ENCODE measurements at regions not wholly inside any gene's neighbourhood (a gene's known extent, or its start where the extent isn't known, plus 50 kb on each side); places are given as distances from the start of the nearest gene placed in this dataset.

DNA sequence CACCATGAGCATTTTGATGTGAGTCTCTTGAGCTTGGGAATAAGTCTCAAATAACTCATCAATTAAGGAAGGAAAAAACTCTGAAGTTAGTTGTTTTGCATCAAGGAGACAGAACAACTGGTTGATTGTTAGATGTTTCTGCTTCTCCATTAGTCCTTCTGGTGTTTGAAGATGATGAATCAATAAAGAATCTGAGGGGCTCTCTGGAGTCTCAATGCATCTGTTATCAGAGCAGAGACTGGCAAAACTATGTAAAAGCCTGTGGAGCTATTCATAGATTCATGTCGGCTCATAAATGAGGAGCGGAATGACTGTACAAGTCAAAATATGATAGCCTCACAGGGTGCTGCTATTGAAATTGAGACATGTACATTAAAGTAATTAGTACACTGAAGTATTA is 73.3 kb upstream of the ZC3H11B start:
- Histone ChIP-seq H4K20me1 (ENCODE audit: insufficient read depth) (no peaks in the 10 kb centered on the region), H3F3A (ENCODE audit: insufficient read depth) (no peaks in the 10 kb centered on the region), H3K36me3 (ENCODE audit: low read depth) (no peaks in the 10 kb centered on the region), H3K79me2 (ENCODE audit: insufficient read depth) (no peaks in the 10 kb centered on the region), H3K9ac (no peak overlapping the region), H3K27ac (no peak overlapping the region), H3K4me2 (ENCODE audit: unreplicated experiment) (no peak overlapping the region), H3K27me3 (replicated peaks; ENCODE audit: insufficient read depth) (peaks cover 13% of the 10 kb centered on the region; the same call in 1 of the 2 replicates), H3K9me3 (ENCODE audit: low read depth) (no peaks in the 10 kb centered on the region), H2AFZ (no peak overlapping the region), H3K4me3 (no peak overlapping the region), H3K4me1 (ENCODE audit: insufficient read depth) (no peaks in the 10 kb centered on the region), H3K9me2 (ENCODE audit: insufficient read depth) (no peaks in the 10 kb centered on the region)
- in situ Hi-C loops (cut with MboI), result no loop called here
- DNase-seq, result no peak
- WGBS, 2 experiments (ENCODE audit: low coverage in 1 of 2, low lambda C conversion rate in 2 of 2, missing lambda C conversion rate in 2 of 2), result 86 to 90% methylated on average over 2 of the region's 2 CpGs
- TF ChIP-seq EZH2 (IDR thresholded peaks at IDR 0.05; ENCODE audit: insufficient read depth, poor library complexity, severe bottlenecking) (no peak), EZH2phosphoT487 (IDR thresholded peaks at IDR 0.05; ENCODE audit: insufficient read depth, low read depth) (no peak)

DNA sequence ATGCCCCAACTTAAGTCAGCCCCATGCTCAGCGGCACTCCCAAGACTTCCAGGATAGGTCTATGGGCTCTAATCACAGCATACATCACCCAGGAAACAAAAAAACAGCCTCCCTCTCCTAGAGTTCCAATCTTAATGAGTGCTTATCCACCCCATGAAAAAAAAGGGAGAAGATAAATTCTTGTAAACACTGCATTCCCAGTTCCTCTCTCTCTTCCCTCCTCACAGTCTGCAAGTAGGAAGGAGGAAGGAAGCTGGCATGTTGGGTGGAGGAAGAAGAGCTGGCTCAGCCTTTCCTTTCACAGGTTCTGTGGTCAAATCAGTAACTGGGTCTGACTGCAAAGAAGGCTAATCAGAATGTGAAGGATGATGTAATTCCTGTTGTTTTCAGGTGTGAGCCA is 69.9 kb upstream of the ZC3H11B start:
- no peak for DNase-seq
- Histone ChIP-seq H3K4me2 (ENCODE audit: unreplicated experiment) (no peak overlapping the region), H4K20me1 (ENCODE audit: insufficient read depth) (no peaks in the 10 kb centered on the region), H3K9ac (no peak overlapping the region), H3K79me2 (ENCODE audit: insufficient read depth) (no peaks in the 10 kb centered on the region), H3K9me3 (ENCODE audit: low read depth) (no peaks in the 10 kb centered on the region), H3K9me2 (ENCODE audit: insufficient read depth) (no peaks in the 10 kb centered on the region), H3F3A (ENCODE audit: insufficient read depth) (no peaks in the 10 kb centered on the region), H3K27me3 (replicated peaks; ENCODE audit: insufficient read depth) (peaks cover 5% of the 10 kb centered on the region; the same call in 1 of the 2 replicates), H3K27ac (no peak overlapping the region), H3K36me3 (ENCODE audit: low read depth) (no peaks in the 10 kb centered on the region), H3K4me3 (no peak overlapping the region), H3K4me1 (ENCODE audit: insufficient read depth) (no peaks in the 10 kb centered on the region), H2AFZ (no peak overlapping the region)
- WGBS, 2 experiments (ENCODE audit: low coverage in 1 of 2, low lambda C conversion rate in 2 of 2, missing lambda C conversion rate in 2 of 2), result 72 to 73% methylated on average over 1 of the region's 1 CpG
- no peak for TF ChIP-seq EZH2phosphoT487 (IDR thresholded peaks at IDR 0.05; ENCODE audit: insufficient read depth, low read depth)
- TF ChIP-seq EZH2 (IDR thresholded peaks at IDR 0.05; ENCODE audit: insufficient read depth, poor library complexity, severe bottlenecking), result no peak
- in situ Hi-C loops (cut with MboI), result no loop called here

DNA sequence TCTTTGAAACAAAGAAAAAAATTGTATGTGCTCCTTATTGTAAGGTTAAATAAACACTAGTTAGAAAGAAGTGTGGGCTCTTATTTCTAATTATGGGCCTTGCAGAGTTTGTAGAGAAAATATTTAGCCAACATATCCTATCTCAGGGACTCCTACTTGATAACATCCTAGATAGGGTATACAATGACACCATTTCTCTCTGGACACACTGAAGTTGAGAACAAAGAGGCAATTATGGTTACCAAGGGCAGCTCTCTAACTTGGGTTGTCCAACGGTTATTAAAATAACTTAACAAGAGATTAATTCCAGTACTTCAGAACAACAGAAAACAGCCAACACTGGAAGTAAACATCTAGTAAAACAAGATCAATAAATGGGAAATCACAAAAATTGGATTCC is 69.0 kb upstream of the ZC3H11B start:
- Histone ChIP-seq H3K9me2 (ENCODE audit: insufficient read depth) (no peaks in the 10 kb centered on the region), H3K9ac (no peak overlapping the region), H3K27ac (no peak overlapping the region), H4K20me1 (ENCODE audit: insufficient read depth) (no peaks in the 10 kb centered on the region), H3K79me2 (ENCODE audit: insufficient read depth) (no peaks in the 10 kb centered on the region), H3K27me3 (replicated peaks; ENCODE audit: insufficient read depth) (peaks cover 4% of the 10 kb centered on the region; the same call in 1 of the 2 replicates), H2AFZ (no peak overlapping the region), H3K36me3 (ENCODE audit: low read depth) (no peaks in the 10 kb centered on the region), H3K4me3 (no peak overlapping the region), H3K4me2 (ENCODE audit: unreplicated experiment) (no peak overlapping the region), H3K4me1 (ENCODE audit: insufficient read depth) (no peaks in the 10 kb centered on the region), H3F3A (ENCODE audit: insufficient read depth) (no peaks in the 10 kb centered on the region), H3K9me3 (ENCODE audit: low read depth) (no peaks in the 10 kb centered on the region)
- 62 to 64% methylated on average over 1 of the region's 1 CpG for WGBS, 2 experiments (ENCODE audit: low coverage in 1 of 2, low lambda C conversion rate in 2 of 2, missing lambda C conversion rate in 2 of 2)
- in situ Hi-C loops (cut with MboI), result no loop called here
- no peak for DNase-seq
- no peak for TF ChIP-seq EZH2phosphoT487 (IDR thresholded peaks at IDR 0.05; ENCODE audit: insufficient read depth, low read depth)

- peak; percentile 44 for DNase-seq
- Histone ChIP-seq H3K9me2 (ENCODE audit: insufficient read depth) (no peaks in the 10 kb centered on the region; the same call in 1 of the 2 replicates), H4K20me1 (ENCODE audit: insufficient read depth) (no peaks in the 10 kb centered on the region), H3K79me2 (ENCODE audit: insufficient read depth) (no peaks in the 10 kb centered on the region), H3K27me3 (replicated peaks; ENCODE audit: insufficient read depth) (0 out of 2 replicates have a peak, but pooled peaks cover 4% of the 10 kb centered on the region), H3K36me3 (ENCODE audit: low read depth) (no peaks in the 10 kb centered on the region), H3K4me3 (no peak overlapping the region), H3K9ac (no peak overlapping the region), H2AFZ (no peak overlapping the region), H3K9me3 (ENCODE audit: low read depth) (no peaks in the 10 kb centered on the region), H3K27ac (no peak overlapping the region), H3F3A (ENCODE audit: insufficient read depth) (no peaks in the 10 kb centered on the region), H3K4me1 (ENCODE audit: insufficient read depth) (0 out of 2 replicates have a peak, but pooled peaks cover 2% of the 10 kb centered on the region), H3K4me2 (ENCODE audit: unreplicated experiment) (no peak overlapping the region)
- 23 to 24% methylated on average over 8 of the region's 8 CpGs for WGBS, 2 experiments (ENCODE audit: low coverage in 1 of 2, low lambda C conversion rate in 2 of 2, missing lambda C conversion rate in 2 of 2)
- in situ Hi-C loops (cut with MboI), result no loop called here
- TF ChIP-seq EZH2 (IDR thresholded peaks at IDR 0.05; ENCODE audit: insufficient read depth, poor library complexity, severe bottlenecking) (no peak), EZH2phosphoT487 (IDR thresholded peaks at IDR 0.05; ENCODE audit: insufficient read depth, low read depth) (no peak)
These were observed 63.3 kb upstream of the ZC3H11B start for GRCh38 chr1:219676012-219676765.
